ENCODE measurements at regions not wholly inside any gene's neighbourhood (a gene's known extent, or its start where the extent isn't known, plus 50 kb on each side); places are given as distances from the start of the nearest gene placed in this dataset.
"Not testable (repeated sequence)": the region's sequence is repeated elsewhere in the genome, so short reads cannot be mapped to it uniquely, and the experiment has no call there.

GRCh38 chr16:87206646-87207451, 110.3 kb downstream of the C16orf95 start:
- DNase-seq (ENCODE audit: low spot score), result no peak

DNA sequence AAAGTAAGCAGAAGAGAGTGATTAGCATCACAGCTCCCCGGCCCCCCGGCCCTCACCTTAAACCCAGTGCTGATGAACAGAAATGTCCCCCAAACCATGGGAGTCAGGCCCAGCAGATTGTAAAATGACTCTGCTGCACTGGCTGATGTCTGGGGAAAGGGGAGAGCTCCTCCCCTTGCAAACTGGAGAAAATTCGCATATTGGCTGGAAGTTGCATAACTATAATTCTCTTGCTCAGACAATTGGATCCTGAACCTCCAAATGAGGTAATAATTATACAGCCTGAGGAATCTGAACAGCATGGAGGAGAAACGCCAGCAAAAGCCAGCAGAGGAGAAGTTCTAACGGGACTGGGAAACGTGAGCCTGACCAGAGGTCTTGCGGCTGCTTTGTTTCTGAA, 109.7 kb downstream of the C16orf95 start:
- DNase-seq (ENCODE audit: low spot score), result no peak

- DNase-seq (ENCODE audit: low spot score), result no peak
Measured at GRCh38 chr16:87207965-87208364, 109.2 kb downstream of the C16orf95 start.

- DNase-seq (ENCODE audit: low spot score), result not testable (repeated sequence)
Measured at GRCh38 chr16:87208968-87209367, 108.2 kb downstream of the C16orf95 start.

DNA sequence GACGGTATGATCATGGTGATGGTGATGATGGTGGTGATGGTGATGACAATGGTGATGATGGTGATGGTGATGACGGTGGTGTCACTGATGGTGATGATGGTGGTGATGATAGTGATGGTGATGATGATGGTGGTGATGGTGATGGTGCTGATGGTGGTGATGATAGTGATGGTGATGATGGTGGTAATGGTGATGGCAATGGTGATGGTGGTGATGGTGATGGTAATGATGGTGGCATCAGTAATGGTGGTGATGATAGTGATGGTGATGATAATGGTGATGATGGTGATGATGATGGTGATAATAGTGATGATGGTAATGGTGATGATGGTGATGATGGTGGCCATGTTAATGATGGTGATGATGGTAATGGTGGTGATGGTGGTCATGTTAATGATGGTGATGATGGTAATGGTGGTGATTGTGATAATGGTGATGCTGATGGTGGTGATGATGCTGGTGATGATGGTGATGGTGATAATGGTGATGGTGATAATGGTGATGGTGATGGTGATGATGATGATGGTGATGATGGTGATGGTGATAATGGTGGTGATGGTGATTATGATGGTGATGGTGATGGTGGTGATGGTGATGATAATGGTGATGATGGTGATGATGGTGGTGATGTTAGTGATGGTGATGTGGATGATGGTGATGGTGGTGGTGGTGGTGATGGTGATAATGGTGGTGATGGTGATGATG, 107.2 kb downstream of the C16orf95 start:
- DNase-seq (ENCODE audit: low spot score), result no peak

DNA sequence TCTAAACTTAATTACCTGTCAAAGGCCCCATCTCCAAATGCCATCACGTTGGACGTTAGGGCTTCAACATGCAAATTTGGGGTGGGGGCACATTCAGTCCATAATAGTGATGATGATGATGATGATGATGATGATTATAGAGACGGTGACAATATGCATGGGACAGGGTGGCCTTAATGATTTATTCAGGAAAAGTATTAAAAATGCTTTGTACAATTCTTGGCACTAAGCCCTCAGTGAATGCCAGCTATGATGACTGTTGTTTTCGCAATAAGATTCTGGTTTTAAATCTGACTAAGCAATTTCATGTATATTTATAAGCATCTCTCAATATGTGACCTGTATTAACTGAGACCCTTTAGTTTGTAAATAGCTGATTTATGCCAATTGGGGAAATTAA, 106.3 kb downstream of the C16orf95 start:
- DNase-seq (ENCODE audit: low spot score), result no peak

- no peak for DNase-seq (ENCODE audit: low spot score)
Measured at GRCh38 chr16:87212026-87212425, 105.2 kb downstream of the C16orf95 start.

GRCh38 chr16:87213536-87213935, 103.7 kb downstream of the C16orf95 start:
- no peak for DNase-seq (ENCODE audit: low spot score)

- no peak for DNase-seq (ENCODE audit: low spot score)
Measured at GRCh38 chr16:87216148-87216840, 100.9 kb downstream of the C16orf95 start.

- DNase-seq (ENCODE audit: low spot score), result no peak
Measured at GRCh38 chr16:87216841-87217275, 100.3 kb downstream of the C16orf95 start.

DNA sequence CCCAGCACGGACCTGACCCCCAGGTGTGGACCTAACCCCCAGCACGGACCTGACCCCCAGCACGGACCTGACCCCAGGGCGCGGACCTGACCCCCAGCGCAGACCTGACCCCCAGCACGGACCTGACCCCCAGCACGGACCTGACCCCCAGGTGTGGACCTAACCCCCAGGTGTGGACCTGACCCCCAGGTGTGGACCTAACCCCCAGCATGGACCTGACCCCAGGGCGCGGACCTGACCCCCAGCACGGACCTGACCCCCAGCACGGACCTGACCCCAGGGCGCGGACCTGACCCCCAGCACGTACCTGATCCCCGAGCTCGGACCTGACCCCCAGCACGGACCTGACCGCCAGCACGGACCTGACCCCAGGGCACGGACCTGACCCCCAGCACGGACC, 99.4 kb downstream of the C16orf95 start:
- DNase-seq (ENCODE audit: low spot score), result not testable (repeated sequence)

DNA sequence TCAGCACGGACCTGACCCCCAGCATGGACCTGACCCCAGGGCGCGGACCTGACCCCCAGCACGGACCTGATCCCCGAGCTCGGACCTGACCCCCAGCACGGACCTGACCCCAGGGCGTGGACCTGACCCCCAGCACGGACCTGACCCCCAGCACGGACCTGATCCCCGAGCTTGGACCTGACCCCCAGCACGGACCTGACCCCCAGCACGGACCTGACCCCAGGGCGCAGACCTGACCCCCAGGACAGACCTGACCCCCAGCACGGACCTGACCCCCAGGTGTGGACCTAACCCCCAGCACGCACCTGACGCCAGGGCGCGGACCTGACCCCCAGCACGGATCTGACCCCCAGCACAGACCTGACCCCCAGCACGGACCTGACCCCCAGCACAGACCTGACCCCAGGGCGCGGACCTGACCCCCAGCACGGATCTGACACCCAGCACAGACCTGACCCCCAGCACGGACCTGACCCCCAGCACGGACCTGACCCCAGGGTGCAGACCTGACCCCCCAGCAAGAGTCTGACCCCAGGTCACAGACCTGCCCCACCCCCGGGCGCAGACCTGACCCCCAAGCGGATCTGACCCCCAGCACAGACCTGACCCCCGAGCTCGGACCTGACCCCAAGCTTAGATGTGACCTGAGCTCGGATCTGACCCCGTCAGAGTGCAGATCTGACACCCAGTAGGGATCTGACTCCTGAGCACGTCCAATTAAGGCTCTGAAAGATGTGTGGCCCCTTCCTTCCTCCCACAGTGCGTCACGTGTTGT, 98.7 kb downstream of the C16orf95 start:
- DNase-seq (ENCODE audit: low spot score), result no peak

DNA sequence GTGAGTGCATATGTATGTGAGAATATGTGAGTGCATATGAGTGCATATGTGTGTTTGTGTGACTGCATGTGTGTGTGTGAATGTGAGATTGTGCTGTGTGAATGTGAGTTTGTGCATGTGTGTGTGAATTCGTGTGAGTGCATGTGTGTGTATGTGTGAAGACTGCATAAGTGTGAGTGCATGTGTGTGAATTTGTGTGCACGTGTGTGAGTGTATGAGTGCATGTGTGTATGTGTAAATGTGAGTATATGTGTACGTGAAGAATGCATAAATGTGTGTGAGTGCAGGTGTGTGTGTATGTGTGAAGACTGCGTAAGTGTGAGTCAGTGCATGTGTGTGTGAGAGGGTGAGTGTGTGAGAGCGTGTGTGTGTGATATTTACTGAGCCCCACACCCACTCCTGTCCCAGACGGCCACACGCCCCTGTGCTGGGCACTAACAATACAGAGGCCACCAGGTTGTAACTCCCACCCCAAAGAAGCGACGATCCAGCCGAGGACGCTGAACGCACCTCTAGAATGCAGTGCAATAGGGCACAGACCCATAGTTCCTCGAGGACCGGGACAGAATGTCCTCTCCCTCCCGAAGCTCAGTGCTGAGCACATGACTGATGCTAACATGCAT, 97.8 kb downstream of the C16orf95 start:
- DNase-seq (ENCODE audit: low spot score), result no peak

GRCh38 chr16:87221633-87222032, 95.6 kb downstream of the C16orf95 start:
- no peak for DNase-seq (ENCODE audit: low spot score)

- no peak for DNase-seq (ENCODE audit: low spot score)
Measured at GRCh38 chr16:87222335-87222734, 94.9 kb downstream of the C16orf95 start.

DNA sequence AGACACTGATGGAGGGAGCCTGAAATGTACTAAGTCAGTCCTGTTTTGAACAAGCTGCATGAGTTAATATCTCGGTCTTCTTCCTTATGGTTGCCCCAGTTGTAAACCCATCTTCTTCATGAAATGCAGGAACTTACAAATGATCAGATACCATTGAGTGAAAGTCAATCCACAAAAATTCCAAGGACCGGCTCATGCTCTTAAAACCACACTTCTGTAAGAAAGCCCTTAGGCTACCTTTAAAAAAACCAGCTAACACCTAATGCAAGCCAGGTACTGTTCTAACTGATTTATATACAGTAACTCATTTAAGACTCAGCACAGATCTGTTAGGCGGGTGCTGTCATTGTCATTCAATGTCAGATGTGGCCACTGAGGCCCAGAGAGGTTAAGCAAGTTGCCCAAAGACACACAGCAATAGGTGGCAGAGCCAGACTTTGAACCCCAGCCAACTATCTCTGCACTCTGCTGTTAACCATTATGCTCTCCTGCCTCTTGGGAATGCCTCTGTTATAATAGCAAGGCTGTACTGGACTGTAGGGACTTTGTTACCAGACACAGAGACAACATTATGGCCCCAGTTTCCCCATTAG, 93.4 kb downstream of the C16orf95 start:
- DNase-seq (ENCODE audit: low spot score), result no peak

GRCh38 chr16:87226926-87227295, 90.3 kb downstream of the C16orf95 start:
- no peak for DNase-seq (ENCODE audit: low spot score)

- DNase-seq (ENCODE audit: low spot score), result no peak
Measured at GRCh38 chr16:87227296-87227951, 89.8 kb downstream of the C16orf95 start.

DNA sequence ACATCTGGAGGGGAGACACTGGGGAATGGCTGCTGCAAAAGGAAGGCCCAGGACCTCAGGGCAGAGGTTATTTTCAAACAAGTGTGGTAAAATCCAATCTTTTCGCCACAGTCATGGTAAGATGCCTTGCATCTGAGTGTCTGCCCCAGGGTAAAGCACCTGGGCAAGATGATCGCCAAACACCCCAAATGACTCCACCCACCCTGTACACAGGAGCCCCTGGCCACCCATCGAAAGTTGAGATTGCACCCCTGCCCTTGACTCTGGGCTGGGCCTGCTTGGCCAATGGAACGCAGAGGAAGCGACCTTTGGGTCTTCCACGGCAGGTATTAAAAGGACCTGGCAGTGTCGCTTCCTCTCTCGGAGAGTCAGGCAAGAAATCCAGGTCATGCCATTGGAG, 88.8 kb downstream of the C16orf95 start:
- no peak for DNase-seq (ENCODE audit: low spot score)

Measured in D341Med (cell line).